ENCODE measurements at regions not wholly inside any gene's neighbourhood (a gene's known extent, or its start where the extent isn't known, plus 50 kb on each side); places are given as distances from the start of the nearest gene placed in this dataset.
"Not testable (repeated sequence)": the region's sequence is repeated elsewhere in the genome, so short reads cannot be mapped to it uniquely, and the experiment has no call there.

DNA sequence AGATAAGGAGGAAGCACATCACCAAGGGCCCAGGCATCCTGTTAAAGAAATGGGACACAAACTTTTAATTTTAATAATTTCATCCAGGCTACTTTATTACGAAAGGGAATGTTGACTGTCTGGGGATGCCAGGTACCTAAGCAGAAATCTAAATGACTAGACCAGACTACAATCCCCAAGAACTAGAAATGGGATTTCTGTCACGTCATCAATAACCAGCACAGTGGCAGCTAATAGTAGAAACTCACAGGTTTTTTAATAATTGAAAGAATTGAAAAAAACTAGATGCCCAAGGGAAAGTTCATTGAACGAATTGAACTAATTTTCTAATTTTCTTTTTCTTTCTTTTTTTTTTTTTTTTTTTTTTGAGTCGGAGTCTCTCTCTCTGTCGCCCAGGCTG, 789.3 kb downstream of the IGSF11 start:
- DNase-seq (ENCODE audit: low read depth in 3 of 3, low spot score in 2 of 3): no peak

DNA sequence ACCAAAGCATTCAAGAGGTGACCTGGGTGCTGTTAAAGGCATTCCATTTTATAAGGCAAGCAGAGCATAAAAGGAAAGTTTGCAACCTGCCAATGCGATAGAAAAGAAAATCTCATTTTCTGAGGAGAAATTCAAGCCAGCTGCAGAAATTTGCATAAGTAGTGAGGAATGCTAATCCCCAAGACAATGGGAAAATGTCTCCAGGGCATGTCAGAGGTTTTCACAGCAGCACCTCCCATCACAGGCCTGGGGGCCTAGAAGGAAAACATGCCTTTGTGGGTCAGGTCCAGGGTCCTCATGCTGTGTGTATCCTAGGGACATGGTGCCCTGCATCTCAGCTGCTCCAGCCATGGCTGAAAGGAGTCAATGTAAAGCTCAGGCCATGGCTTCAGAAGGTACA, 775.8 kb downstream of the IGSF11 start:
- DNase-seq (ENCODE audit: low read depth in 3 of 3, low spot score in 2 of 3): not testable (repeated sequence)

DNA sequence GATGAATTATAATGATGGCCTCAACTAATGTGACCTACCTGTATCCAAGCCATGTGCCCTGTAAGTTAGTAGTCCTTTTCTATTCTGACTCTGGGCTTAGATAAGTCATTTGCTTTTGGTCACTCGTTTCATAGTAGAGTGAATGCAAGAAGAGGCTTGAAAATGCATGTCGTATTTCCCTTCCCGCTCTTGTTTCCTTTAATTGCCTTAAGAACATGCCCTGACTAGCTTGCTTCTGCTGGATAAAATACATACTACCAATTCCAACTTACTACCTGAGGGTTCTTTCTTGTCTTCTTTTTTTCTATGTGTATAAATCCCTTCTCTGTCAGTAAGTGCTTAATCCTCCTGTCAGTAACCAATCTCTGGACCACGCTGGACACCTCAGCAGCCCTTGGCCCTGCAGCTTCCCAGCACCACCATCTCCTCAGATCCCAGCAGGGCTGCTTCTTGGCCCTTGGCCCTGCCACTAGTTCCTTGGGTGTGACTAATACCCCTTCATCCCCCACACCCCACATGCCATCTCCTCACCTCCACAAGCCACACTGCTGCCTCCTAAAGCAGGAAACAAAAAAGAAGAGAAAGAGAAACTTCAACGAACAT, 771.7 kb downstream of the IGSF11 start:
- DNase-seq (ENCODE audit: low read depth in 3 of 3, low spot score in 2 of 3): no peak

DNA sequence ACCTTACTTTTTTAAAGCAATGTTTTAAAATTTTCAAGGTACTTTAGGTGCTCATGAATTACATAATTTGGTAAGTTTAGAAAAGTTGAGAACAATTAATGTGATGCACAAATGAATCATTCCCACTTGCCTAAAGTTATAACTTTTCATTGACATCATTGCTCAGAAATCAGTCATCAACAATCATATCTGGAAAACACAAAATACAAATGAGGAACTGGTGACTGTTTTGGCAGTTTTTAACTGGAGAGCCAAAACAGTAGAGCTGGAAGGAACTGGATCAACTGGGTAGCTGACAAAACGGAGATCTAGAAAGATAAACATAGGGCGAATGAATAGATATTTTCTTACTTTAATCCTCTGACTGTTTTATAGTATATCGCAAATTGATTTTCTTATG, 767.1 kb downstream of the IGSF11 start:
- no peak for DNase-seq (ENCODE audit: low read depth in 3 of 3, low spot score in 2 of 3)

DNA sequence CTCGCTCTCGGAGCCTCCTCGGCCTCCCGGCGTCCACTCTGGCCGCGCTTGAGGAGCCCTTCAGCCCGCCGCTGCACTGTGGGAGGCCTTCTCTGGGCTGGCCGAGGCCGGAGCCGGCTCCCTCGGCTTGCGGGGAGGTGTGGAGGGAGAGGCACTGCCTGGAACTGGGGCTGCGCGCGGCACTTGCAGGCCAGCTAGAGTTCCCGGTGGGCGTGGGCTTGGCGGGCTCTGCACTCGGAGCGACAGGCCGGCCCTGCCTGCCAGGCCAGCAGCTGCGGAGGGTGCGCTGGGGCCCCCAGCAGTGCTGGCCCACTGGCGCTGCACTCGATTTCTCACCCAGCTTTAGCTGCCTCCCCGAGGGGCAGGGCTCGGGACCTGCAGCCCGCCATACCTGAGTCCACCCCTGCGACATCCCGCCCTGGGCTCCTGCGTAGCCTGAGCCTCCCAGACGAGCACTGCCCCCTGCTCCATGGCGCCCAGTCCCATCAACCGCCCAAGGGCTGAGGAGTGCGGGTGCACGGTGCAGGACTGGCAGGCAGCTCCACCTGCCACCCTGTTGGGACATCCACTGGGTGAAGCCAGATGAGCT, 765.0 kb downstream of the IGSF11 start:
- DNase-seq (ENCODE audit: low read depth in 3 of 3, low spot score in 2 of 3): no peak

DNA sequence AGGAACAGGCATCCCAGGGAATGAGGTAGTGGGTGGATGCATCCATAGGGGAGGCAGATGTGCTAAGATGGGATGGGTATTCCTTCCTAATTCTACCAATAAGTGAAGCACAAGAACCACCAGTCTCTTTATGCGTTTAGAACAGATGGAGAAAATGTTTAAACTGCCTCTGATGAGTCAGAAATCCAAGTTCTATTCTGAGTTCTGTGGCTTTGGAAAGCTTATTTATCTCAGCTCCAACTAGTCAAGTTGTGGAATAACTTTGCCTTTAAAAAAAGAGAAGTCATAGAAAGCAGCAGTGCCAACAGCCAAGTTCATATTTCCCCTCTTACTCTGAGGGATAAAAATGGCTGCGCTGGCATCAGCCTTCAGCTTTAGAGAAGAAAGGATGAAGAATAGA, 761.7 kb downstream of the IGSF11 start:
- DNase-seq (ENCODE audit: low read depth in 3 of 3, low spot score in 2 of 3): no peak

DNA sequence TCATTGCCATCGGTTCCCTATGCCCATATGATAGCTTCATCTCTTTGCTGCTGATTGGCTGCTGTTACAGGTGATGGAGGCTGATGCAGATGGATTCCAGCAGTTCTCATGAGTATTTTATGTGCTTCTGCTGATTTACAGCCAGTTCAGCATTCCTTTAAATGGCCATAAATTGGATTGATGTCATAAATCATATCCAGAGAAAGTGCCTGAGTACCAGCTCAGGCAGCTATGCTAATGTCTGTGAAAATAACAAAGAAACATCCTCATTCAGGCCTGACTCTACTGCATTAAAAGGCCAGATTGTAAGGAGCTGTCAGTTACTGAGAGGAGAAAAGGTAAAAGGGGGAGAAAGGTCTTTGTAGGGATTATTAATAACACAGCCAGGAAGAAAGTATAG, 756.8 kb downstream of the IGSF11 start:
- DNase-seq (ENCODE audit: low read depth in 3 of 3, low spot score in 2 of 3): no peak

DNA sequence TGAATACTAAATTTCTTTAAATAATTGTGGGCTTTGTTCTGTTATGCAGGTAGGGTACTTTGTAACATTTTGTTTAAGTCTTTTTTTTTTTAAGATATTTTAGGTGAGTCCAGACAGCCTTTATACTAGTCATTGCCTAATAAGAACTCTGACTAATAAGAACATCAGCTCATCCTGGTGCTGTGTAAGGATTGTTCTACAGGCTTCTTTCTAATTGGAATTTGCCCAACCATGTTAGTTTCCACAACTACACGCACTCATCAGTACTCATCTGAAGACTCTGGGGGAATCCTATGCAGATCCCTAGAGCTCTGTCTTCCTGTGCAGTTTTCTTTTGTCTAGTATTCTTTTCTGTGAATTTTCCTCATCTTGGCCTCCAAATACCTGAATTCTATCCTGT, 741.8 kb downstream of the IGSF11 start:
- no peak for DNase-seq (ENCODE audit: low read depth in 3 of 3, low spot score in 2 of 3)

DNA sequence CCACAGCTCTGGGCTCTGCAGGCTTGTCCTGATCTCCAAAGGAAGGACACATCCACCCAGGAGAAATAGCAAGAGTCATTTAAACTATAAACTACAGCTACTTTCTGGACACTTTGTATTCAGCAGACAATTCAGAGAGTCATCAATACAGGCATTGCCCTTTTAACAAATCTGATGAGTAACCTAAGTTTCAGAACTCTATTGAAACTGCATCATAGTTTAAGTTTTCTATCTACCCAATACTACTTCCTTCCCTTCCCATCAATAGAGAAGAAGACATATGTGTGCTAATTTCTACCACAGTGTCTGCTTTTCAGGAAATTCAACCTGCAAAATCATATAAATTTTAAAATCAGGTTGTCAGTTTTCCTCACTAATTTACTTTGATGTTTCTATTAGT, 736.5 kb downstream of the IGSF11 start:
- DNase-seq (ENCODE audit: low read depth in 3 of 3, low spot score in 2 of 3): no peak

DNA sequence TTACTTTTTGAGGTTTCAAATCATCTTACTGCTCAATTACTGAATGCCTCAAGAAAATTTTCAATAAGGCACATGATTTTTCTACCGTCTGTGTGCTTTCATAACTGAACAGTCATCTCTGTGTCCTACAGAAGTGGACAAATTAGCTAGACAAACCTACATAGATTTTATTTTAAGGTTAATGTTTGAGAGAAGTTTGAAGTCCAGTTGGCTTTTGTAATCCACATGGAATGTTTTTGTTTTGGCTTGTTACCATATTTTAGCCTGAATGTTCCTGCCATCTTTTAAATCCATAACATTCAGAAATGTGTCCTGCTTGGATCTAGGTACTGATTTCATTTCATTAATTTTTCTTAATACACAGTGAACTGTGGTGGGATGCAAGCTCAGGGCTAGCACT, 730.1 kb downstream of the IGSF11 start:
- DNase-seq (ENCODE audit: low read depth in 3 of 3, low spot score in 2 of 3): no peak

DNA sequence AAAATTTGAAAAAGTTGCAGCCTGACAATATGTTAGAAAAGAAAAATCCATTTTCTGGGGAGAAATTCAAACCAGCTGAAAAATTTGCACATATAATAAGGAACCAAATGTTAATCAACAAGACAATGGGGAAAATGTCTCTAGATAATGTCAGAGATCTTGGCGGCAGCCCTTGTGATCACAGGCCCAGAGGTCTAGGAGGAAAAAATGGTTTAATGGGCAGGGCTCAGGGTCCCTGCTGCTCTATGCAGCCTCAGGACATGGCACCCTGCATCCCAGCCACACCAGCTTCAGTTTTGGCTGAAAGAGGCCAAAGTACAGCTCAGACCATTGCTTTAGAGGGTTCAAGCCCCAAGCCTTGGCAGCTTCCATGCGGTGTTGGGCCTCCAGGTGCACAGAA, 701.9 kb downstream of the IGSF11 start:
- DNase-seq (ENCODE audit: low read depth in 3 of 3, low spot score in 2 of 3): no peak

DNA sequence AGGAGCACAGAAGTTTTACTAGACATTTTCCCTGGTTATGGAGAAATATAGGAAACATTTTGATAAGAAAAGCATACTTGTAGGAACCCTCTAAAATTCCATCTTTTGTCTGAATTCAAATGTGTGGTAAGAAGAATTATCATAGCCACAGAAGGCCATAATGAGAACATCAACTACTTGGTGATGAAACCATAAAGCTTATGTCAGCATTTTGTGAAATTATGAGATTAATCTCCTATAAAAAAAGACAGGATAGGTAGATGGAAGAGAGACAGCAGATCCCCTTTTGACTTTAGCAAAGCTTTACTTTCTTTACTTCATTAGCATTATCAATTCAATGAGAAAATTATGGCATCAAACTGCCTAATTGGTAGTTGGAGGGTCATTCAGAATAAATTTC, 697.0 kb downstream of the IGSF11 start:
- no peak for DNase-seq (ENCODE audit: low read depth in 3 of 3, low spot score in 2 of 3)

DNA sequence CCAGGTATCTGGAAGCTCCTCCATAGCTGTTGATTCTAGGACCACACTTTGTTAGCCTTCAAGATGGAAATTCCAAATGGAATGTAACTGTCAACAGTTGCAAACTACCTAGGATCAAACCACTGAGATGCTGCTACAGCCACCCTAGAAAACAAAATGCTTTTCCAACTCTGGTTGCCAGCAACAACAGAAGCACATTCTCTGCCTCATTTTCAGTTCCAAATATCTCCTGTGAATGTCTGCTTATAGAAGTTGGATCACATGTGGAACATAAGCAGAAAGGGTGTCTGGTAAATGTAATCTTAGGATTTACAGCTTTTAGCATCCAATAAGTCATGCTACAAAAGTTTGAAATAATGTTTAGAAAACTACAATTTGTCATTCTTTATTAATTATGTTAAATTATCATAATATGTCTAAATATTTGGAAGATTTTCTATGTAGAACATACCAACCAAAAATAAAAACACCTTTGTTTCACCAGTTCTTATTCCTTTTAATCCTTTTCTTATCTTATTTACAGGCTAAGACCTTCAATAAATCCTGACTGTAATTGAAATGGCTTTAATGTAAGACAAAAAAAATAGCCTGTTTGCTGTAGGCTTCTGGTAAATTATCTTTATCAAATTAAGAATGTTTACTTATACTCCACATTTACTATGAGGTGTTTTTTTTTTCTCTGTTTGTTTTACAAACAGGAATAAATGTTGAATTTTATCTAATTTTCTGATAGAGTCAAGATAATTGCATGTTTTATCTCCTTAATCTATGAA, 687.1 kb downstream of the IGSF11 start:
- no peak for DNase-seq (ENCODE audit: low read depth in 3 of 3, low spot score in 2 of 3)

DNA sequence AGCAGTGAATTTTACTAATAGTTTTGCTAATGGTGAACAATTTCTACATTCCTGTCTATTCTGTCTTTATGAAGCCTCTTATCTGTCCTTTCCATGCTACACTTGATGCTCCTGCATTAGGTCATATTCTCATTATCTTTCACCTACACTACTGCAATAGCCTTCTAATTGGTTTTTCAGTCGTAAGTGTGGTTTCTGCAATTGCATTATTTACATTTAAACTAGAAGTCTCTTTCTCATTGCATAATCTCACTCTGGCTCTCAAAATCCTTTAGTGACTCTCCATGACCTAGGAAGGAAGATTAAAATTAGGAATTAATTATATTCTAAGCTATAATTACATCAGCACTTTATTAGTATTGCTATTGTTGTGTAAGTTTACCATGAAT, 686.5 kb downstream of the IGSF11 start:
- DNase-seq (ENCODE audit: low read depth in 3 of 3, low spot score in 2 of 3): no peak

DNA sequence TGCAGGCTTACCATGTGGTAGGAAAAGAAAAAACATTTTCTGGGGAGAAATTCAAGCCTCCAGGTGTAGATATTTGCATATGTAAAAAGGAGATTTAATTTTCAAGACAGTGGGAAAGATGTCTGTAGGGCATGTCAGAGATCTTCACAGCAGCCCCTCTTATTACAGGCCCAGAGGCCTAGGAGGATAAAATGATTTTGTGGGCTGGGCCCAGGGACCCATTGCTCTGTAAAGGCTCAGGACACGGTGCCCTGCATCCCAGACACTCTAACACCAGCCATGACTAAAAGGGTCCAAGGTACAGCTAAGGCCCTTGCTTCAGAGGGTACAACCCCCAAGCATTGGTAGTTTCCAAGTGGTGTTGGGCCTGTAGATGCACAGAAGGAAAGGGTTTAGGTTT, 680.1 kb downstream of the IGSF11 start:
- DNase-seq (ENCODE audit: low read depth in 3 of 3, low spot score in 2 of 3): no peak

DNA sequence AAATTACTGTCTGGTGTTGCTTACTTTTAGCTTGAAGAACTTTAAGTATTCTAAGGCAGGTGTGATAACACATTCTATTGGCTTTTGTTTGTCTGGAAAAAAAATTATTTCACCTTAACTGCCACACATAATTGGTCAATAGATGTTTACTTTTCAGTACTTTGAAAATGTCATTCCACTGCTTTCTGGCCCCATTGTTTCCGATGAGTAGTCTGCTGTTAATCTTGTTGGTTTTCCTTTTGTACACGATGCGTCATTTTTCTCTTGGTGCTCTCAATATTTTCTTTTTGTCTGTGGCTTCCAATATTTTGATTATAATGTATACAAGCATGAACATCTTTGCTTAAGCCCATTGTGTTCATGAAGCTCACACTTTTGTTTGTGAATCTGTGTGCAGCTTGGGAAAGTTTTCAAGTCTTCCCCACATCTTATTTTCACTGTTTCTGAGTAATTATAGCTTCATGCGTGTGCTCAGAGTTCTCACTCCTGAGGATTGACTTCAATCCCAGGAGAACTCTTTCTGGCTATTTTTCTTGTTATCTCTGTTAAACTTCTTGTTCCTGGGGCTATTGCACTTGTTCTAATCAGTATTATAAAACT, 664.7 kb downstream of the IGSF11 start:
- no peak for DNase-seq (ENCODE audit: low read depth in 3 of 3, low spot score in 2 of 3)

DNA sequence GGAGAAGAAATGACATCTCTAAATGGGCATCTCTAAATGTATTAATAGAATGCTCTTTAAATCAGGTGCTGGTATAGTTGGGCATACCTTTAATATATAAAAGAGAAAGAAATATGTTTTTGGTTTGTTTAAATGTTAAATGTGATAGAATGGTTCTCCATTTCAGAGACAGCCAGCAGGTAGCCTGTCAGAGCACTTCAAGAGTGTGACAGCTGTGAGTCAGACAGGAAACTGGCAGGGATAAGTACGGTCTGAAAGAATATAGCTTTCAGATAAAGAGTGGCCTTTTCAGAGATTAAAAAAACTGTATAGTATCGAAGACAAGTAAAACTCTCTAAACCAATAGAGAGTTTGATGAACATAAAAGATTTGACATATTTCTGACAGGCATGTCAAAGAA, 654.1 kb downstream of the IGSF11 start:
- no peak for DNase-seq (ENCODE audit: low read depth in 3 of 3, low spot score in 2 of 3)

DNA sequence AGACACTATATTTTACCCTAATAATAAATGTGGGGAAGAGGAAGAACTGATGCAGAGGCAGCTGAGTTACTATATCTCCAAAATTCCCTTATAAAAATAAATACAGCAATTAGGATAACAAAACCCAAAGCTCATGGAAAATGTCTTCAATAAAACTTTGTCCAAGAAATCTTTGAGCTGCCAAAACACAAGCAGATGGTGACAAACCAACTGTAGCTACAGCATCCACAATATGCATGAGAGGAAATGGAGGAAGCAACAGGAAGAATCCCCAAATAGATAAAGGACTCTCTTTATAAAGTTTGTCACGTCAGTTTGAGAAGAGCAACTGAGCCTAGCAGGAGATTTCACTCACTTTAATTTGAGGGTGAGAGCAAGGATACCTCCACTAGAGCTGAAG, 638.2 kb downstream of the IGSF11 start:
- no peak for DNase-seq (ENCODE audit: low read depth in 3 of 3, low spot score in 2 of 3)

DNA sequence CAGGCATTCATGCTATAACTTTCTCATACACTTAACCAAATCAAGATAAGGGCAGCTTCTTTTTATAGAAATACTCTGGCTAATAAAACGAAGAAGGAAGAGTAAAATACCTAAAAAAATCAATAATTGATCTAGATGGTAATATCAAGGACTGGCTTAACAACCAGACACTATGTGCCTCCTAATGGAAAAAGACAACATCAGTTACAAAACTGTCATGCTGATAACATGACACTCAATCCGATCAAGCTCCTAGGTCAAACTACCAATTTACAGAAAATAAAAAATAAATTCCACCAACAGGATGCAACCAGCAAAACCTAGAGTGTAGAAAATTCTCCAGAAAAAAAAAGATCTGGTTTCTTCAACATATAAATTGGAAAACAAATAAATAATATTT, 634.6 kb downstream of the IGSF11 start:
- no peak for DNase-seq (ENCODE audit: low read depth in 3 of 3, low spot score in 2 of 3)

DNA sequence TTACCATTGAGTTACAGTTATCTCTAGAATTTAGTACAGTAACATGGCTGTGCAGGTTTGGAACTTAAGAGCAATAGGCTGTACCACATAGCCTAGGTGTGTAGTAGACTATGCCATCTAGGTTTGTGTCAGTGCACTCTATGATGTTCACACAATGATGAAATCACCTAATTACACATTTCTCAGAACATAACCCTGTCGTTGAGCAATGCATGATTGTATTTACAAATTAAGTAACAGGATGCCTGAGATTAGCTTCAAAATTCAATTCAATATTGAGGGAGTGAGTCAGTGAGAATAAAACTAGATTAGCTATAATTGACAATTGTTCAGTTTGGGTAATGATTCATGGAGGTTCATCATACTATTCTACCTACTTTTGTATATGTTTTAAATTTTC, 633.8 kb downstream of the IGSF11 start:
- no peak for DNase-seq (ENCODE audit: low read depth in 3 of 3, low spot score in 2 of 3)

DNA sequence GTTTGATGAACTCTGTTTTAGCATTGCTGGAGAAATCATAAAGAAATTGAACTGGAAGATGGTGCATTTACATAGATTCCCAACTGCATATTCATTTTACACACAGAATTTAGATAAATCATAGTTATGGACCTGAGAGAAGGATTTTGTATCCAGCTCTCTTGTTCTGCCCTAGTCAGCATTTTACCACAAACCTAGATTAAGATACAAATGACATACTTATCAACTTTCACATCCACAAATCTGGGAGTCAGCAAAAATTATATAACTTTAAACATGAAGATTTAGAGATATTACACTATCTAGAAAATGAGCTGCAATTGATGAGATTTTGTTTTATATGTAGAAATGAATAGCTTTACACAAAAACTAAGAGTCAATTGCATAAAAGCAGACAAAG, 632.8 kb downstream of the IGSF11 start:
- no peak for DNase-seq (ENCODE audit: low read depth in 3 of 3, low spot score in 2 of 3)

DNA sequence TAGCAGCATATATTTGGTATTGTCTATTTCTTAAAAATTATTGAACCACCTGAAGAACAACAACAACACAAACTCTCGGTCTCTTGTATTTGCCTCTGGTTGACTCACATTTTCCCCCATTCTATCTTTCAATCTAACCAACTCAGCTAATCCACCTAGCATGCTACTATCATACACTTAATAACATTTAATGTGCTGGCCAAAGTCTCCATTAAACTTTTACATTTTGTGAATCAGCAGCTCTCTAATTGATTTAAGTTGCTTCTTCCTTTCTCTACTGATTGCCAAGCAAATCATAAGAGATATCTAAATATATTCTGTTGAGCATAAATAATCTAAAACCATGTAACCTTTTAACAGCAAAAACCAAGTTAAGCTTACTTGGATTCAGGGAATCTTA, 631.7 kb downstream of the IGSF11 start:
- no peak for DNase-seq (ENCODE audit: low read depth in 3 of 3, low spot score in 2 of 3)

Measured in right renal cortex interstitium (tissue), 3 donors.